Stimulated activated CD8-positive, alpha-beta memory T cell treated with anti-CD3 and anti-CD28 coated beads, Interleukin-2, amount 100 ng/mL, for 1 hour (primary cell): ENCODE measurements at regions not wholly inside any gene's neighbourhood (a gene's known extent, or its start where the extent isn't known, plus 50 kb on each side); places are given as distances from the start of the nearest gene placed in this dataset.

ENCODE experiments used
- DNase-seq, 2 donors: peaks; one replicate each; pipeline ENCODE4 v3.0.0-alpha.2; 2020; ENCODE audit warnings: low read depth in 2 of 2

DNA sequence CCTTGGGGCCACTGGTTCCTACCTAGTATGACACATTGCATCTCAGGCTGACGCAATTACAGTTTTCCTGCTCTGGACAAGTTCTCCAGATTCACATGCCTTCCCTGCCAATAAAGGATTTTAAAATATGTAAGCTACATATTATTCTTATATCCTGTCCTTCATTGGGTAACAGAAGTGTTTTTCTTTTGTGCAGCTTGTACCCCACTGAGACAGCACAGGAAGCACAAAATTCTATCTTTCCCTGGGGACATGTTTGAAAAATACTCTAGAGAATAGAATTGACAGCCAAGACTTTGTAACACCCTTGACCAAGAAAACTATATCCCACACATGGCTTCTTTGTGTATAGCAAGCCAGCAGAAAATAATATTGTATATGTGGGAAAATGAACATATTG, 456.8 kb downstream of the MAFB start:
- no peak for DNase-seq

DNA sequence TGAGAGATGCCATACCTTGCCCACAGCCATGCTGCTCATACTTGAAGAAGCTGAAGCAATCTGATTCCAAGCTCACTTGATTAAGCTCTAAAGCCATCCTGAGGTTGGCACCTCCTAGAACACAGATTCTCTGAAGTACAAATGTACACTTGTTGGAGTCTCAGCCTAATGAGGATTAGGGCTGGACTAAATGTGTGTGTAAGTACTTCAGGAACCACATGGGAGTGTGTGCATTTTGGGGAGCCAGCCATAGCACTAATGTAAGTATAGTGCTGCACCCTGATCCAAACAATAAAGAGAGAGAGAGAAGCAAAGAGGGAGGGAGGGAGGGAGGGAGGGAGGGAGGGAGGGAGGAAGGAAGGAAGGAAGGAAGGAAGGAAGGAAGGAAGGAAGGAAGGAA, 458.6 kb downstream of the MAFB start:
- no peak for DNase-seq

DNA sequence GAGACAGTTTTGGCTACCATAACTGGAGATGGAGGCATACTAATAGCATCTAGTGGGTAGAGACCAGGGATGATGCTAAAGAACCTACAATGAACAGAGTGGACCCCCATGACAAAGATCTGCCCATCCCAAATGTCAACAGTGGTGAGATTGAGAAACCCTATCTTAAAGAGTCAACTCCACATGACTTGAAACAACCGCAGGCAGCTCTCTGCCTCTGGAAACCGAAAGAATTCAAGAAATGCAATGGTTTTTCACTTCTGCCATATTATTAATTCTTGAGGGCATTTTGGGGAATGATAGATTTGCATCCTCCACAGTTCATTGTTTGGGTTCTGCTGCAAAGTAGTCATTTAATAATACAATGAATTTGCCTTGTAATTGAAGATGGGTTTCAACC, 463.4 kb downstream of the MAFB start:
- no peak for DNase-seq

DNA sequence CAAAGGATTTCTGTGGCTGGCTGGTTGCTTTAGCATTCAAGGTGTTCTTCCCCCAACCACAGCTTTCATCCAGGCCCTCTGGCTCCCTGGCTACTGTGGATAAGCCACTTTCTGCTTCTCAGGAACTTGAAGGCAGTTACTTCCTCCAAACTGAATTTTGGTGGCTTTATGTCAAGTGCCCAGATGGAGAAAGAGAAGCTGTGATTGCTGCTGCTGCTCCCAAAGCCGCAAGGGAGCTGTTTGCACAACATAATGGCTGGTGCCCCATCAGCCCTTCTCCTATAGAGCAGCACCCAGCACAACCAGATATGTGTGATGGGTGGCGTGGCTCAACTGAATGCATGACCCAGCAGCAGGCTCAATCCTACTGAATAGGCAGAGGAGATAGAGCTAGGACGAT, 465.2 kb downstream of the MAFB start:
- no peak for DNase-seq

DNA sequence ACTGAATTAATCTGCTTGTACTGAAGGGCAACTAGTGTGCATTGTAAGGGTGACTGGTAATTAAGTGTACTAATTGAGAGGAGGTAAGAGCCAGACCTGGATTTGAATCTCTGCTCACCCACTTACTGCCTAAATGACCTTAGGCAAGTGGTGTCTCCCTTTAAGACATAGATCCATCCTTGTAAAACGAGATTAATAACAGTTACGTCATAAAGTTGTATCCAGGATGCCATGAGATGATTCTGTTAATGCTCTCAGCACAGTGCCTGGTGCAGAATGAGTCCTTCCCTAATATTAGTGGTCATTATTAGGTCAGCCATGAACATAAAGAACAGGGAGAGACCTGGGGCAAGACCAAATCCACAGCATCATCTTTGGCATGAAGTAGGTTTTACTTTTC, 470.1 kb downstream of the MAFB start:
- no peak for DNase-seq

DNA sequence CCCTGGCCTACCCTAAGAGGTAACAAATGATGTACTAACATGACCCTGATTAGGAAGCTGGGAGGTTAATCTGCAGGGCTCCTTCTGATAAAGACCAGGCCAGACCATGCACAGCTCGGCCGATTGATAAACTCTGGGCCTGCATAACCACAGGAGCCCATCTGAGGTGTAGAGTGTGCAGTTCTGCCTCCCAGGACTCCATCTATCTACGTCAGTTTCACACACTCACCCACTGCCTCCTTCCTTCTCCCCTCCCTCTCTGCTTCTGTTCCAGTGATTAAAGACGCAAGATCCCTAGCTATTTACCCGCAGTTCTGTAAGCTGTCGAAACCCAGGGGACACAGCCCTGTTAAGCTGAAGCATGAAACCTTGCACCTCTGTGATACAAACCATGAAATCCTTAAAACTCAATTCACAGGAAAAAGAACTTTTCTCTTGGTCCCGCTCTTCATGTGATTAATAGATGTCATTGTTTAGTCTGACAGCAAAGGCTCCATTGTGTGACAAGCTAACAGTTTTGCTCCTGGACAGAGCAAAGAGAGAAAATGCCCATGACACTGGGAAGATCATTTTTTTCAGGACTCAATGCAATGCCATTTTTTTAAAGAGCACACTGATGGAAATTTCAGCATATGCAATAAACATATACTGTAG, 470.6 kb downstream of the MAFB start:
- no peak for DNase-seq

DNA sequence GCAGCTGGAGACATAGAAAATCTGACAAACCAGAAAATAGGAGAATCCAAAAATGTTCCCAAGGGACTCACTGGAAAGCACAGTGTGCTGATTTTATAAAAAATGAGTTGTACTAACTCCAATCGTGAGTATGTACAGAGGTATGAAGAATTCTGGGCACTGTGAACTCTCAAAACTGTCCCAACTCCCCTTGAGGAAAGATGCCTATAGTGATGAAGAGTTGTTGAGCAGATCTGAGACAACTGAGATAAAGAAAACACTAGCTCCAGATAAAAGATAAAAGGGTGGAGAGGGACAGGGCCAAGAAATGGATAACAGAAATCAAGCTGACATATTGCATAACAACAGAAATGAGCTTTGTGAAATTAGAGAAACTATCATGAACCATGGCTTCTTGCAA, 481.4 kb downstream of the MAFB start:
- DNase-seq = no peak

DNA sequence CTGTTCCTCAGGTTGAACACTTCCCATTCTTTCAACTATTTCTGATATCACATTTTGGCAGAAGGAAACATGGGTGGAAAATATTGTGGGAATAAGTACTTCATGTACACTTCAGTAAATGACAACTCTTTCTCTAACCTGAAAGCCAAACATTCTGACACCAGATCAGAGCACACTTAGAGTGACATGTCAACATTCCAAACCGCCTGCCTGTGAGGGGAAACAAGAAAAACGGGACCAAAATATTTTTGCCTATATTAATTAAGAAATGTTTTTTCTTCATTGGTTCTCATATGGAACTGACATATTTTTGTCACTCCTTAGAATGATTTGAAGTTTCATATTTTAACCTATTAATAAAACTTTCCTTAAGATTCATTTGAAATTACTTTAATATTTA, 483.1 kb downstream of the MAFB start:
- DNase-seq = no peak

DNA sequence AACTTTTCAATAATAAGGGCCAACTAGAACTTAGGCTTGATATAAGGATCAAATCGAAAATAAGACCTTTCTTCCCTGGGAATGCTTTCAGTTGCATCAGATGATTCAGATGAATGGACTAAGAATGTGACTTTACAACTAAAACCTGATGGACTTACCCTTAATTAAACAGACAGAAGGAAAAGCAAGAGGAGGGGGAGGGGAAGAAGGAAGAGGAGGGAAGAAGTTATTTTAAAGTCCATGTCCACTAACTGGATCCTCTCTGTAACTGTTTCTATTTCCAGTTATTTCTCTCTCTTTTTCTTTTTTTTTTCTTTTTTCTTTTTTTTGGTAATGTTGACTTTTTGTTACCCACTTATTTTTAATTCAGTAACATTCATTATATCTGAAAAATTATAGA, 486.0 kb downstream of the MAFB start:
- DNase-seq = no peak

DNA sequence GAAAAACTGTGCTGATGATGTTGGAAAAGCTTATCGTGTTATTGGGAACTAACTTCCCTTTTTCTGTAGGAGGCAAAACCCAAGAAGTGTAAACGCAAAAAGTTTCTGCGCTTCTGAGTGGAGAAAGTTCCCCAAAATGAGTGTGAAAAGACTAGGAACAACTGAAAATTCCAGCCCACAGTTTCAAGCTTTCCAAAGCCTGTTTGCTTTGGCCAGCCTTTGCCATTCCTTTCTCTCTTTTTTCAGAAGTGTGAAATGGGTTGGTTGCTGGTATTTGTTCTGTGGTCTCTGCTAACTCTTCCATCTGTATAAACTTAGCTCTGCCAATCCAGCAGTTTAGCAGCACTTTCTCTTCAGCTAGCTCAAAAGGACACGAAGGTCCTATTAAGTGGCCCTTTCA, 491.3 kb downstream of the MAFB start:
- no peak for DNase-seq

DNA sequence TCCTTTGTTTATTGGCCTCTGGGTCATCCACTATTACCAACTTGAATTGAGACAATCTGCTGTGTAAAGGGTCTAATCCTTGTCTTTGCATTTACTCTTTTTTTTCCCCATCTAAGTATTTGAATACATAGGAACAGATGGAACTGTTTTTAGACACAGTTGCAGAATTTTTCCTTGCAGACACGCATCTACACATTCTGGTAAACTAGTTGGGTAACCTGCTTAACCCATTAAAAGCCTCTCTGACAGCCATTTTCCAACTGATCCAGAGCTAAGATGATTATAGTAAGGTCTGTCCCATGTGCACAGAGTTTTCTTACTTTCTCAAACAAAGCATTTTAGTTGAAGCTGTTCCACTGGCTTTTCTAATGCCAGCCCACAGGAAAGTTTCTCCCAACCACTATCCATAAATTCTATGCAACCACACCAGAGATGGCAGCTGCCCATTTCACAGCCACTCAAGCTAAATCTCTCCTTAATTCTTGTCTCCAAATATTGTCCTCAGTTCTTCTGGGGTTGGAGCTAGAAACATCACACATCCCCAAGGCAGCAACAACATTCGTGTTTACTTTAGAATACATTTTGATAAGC, 492.1 kb downstream of the MAFB start:
- DNase-seq = no peak

DNA sequence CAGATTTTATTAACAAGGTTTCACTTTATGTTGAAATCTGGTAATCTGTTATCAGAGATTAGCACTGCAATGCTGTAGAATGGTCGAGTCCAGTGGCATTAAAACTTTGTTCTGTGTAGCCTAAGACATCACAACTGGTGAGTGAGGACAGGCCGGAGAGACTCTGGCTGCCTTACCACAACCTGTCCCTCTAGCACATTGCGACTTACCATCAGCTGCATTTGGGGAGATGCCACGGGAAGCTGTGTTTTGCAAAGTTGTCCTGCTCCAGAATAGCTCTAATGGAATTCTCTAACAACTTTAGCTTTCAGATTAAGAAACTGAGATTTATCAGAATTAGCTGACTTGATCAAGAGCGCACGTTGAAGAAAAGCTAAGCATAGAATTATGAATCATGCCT, 493.3 kb downstream of the MAFB start:
- no peak for DNase-seq

DNA sequence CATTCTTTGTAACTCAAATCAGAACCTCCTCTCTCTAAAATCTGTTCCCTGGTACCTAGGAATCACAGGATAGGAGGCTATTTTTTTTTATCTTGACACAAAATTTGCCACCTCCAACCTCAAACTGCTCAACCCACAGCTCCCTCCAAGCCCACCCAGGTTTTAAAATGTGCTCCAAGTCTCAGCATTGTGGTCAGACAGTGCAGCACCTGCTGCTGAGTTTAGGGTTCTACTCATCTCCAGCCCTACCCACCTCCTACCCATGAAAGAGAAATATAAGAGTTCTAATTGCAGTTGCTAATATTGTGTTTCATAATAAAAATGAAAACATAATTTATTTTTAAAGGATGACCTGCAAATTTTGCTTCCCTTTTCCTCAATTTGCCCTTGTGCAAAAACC, 496.5 kb downstream of the MAFB start:
- no peak for DNase-seq

DNA sequence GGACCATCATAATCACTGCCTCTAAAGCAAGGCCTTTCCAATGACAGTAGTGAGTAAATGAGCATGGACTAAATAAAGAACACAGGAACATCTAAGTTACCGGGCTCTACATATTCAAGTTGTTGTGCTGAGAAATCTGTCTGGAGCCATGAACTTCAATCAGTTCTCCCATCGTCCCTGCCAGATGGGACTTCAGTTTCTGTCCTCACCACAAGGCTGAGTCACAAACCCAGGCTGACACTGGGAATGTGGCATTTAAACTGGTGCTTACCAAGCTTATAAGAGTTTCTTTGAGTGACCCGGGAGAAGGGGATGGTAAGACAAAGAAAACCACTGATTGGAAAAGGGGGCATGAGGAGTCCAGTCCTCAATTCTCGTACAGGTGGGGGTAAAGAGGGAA, 497.0 kb downstream of the MAFB start:
- no peak for DNase-seq

DNA sequence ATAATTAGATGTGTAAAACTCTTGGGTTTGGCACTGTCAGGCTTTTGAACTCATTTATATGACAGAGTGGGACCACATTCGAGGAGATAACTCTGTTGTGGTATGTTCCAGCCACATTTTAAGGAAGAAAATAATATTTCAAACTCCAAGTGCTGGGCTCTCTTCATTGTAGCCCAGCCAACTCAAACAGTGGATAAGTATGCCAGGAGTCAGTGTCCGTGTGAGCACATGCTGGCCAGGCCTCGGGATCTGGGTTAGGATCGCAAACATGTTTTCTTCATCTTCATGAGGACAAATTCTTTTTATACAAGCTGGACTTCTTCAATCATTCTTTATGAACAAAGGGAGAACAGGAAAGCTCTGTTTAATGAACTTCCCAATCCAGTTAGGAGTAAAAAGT, 497.5 kb downstream of the MAFB start:
- DNase-seq = no peak

DNA sequence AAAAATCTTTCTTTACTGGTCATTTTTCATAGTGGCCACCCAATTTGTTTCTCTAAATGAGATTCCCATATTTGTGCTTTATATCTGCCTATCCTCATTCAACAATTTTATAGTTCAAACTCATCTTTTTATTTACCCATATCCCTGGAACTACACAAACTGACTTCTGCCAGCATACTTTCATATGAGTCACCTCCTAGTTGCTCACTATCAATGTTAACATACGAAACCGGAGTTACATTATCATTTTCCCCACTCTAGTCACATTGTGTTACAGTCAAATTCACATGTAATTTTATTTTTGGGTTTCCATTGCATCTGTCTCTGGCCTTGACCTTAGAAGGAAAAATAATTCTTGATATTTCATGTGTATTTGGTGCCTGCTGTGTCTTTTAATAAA, 499.4 kb downstream of the MAFB start:
- no peak for DNase-seq

DNA sequence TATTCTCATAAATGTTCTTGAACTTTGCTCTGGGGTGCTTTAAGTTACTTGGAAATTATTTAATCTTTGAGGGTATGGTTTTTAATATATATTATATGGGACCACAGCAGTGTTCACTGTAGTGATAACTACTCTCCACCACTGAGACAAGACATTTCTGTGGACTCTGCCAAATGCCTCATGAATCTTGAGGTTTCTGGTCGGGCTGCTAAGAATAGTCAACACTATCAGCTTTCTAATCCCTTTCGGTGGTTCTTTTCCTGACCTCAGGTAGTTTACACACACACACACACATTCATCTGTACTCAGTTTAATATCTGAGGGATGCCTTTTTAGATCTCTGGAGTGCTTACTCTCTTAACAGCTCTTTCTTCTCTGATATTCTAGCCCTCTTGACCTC, 500.7 kb downstream of the MAFB start:
- no peak for DNase-seq

DNA sequence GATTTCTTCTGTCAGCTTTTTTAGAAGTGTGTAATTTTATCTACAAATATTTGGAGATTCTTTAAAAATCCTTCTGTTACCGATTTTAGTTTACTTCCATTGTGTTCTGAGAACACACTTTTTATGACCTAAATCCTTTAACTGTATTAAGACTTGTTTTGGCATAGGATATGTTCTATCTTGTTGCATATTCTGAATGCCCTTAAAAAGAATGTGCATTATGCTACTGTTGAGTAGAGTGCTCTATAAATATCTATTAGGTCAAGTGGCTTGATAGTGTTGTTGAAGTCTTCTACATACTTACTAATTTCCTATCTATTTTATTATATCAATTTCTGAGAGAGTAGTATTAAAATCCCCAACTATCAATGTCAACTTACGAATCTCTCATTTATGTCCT, 502.2 kb downstream of the MAFB start:
- DNase-seq = no peak

DNA sequence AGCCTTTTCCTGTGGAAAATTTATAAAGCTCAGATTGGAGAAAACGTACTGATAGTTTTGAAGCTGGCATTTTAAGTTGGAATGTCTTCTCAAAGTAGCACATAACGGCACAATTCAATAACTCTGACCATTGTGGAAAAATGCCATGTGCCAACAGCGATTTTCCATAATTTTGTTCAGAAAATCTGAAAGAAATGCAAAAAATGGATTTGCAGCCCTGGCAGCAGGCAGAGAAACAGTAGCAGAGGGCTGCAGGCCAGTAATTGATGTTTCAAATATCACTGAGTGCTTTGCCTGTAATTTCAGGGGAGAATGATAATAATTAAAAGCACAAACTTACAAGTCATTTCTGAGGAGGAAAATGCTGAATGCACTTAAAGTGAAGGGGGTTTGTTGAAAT, 507.4 kb downstream of the MAFB start:
- DNase-seq = no peak

DNA sequence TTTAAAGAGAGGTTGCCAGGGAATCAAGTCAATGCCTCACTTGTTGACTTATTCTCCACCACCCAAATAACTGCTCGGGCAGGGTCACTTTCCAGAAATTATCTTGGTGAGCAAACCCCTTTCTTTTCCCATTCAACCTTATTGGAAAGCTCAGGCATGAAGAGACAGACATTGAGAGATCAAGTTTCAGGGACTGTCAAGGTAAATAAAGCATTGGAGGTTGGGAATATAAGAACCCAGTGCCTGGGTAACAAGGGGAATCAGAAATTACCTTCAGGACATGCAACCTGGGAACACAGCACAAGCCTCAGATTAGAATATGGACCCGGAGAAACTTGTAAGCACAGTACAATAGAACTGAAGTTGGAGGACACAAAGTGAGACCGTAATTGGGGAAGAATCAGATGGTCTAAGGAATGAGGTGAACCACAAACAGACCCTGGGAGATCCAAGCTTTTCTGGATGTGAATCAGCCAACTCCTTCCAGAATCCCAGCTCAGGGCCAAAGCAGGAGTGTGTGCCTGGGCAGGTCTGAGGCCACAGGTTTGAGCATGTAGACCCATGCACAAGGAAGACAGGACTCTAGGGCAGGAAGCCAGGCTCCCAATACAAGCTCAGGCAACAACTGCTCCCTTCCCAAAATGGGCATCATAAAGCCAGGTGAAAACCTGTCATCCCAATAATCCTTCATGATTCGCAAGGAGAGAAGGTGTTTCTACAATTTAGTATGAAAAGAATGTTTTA, 512.8 kb downstream of the MAFB start:
- DNase-seq = no peak

DNA sequence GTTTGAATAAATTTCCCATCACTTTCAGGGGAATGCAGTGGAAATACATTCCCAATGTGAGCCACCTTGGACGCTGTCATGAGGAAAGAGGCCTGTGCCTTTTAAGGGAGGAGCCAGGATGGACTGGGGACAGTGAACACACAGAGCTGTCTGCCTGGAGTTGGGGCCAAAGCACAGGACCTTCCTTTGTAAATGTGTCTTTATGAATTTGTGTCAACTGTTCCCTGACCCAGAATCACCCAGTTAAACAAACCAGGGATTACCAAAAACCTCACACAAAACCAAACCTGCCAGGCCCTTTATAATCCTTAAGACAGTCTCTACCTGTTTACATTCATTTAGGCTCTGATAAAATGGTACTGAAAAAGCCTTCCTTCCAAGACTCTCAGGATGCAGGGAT, 513.7 kb downstream of the MAFB start:
- no peak for DNase-seq

DNA sequence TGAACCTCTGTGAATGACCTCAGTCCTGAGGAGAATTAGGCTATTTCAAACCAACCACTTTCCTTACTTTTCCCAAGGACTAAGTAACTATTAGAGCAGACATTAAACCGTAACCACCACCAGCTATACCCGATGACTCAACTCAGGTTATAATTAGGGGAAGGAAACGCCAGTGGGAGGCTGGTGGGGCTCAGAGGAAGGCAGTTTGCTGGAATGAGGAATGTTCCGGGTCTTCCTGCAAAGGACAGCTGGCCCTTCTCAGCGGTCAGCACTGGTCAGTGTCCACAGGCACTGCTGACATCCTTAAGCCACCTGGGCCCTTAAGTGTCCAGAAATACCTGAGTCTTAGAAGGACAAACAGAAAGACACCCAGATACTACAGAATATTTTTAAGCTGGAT, 515.2 kb downstream of the MAFB start:
- no peak for DNase-seq

DNA sequence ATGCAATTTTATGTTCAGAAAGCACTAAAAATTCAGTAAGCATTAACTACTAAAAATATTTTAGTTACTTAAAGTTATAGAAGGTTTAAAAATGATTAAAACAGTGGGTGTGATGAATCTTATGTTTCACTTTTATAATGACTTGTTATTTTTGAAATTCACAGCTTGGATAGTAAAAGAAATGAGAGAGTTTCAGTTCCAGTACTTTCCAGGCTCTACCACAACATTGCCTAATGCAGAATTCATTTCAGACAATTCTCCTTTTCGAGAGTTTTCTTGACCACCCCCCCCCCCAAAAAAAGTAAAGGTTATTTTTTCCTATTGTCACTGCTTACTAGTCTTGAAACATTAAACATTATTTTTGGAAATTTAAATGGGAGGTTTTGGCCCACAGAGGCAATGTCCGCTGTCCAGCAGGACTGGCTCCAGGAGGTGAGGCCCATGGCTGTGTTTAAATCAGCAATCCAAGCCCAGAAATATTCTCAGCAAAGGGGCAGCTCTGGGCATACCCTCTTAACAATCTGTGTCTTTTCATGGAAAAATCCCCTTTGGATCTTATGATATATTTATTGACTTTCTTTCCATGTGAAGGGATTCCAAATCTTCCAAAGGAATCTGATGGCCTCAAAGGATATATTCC, 519.9 kb downstream of the MAFB start:
- DNase-seq = no peak
